Calu3 (cell line): ENCODE measurements at regions not wholly inside any gene's neighbourhood (a gene's known extent, or its start where the extent isn't known, plus 50 kb on each side); places are given as distances from the start of the nearest gene placed in this dataset.
"Not testable (repeated sequence)": the region's sequence is repeated elsewhere in the genome, so short reads cannot be mapped to it uniquely, and the experiment has no call there.

Source experiments
- BruUV-seq: library from RNA; stranded (reverse); fragments of 400-500 nt; replicated peaks from 2 replicates; lab custom pipeline; 2021; lab: Mats Ljungman, UMichigan
- CTCF ChIA-PET: fragments of 300-600 bp; sonication (Branson Sonifier 250); formaldehyde crosslinking; loops from one replicate; lab custom pipeline; 2022; ENCODE audit warnings: antibody characterized with exemption; lab: Charles Lee
- DNase-seq: peaks from one replicate; pipeline ENCODE4 v3.0.0; 2022
- H3K27ac Mint-ChIP-seq: one replicate; pipeline ENCODE4 v1.8.0; 2022; ENCODE audit warnings: mixed read lengths; ENCODE audit not compliant: unreplicated experiment
- H3K27me3 Mint-ChIP-seq: one replicate; pipeline ENCODE4 v1.8.0; 2022; ENCODE audit warnings: mixed read lengths; ENCODE audit not compliant: unreplicated experiment
- H3K36me3 Mint-ChIP-seq: one replicate; pipeline ENCODE4 v1.8.0; 2022; ENCODE audit warnings: mild to moderate bottlenecking, moderate library complexity, mixed read lengths; ENCODE audit not compliant: insufficient read depth, unreplicated experiment
- H3K4me1 Mint-ChIP-seq: one replicate; pipeline ENCODE4 v1.8.0; 2022; ENCODE audit warnings: mild to moderate bottlenecking, low read depth, mixed read lengths; ENCODE audit not compliant: unreplicated experiment
- H3K4me3 Mint-ChIP-seq: one replicate; pipeline ENCODE4 v1.8.0; 2022; ENCODE audit warnings: mild to moderate bottlenecking, low read depth, moderate library complexity, mixed read lengths; ENCODE audit not compliant: unreplicated experiment
- H3K9me3 Mint-ChIP-seq: one replicate; pipeline ENCODE4 v1.8.0; 2022; ENCODE audit warnings: low read depth, mixed read lengths; ENCODE audit not compliant: unreplicated experiment
- CTCF ChIP-seq: fragments of 200-600 bp; IDR thresholded peaks from one replicate; pipeline ENCODE4 v1.8.0; 2022; ENCODE audit warnings: antibody characterized with exemption; ENCODE audit not compliant: unreplicated experiment
- intact Hi-C: fragments of 100-400 bp; cut with micrococcal nuclease; formaldehyde crosslinking; loops from one replicate; pipeline ENCODE4 v1.10.0; 2022; ENCODE audit not compliant: unreplicated experiment

- peaks cover 8% of the 10 kb centered on the region for H3K4me1 Mint-ChIP-seq
- H3K9me3 Mint-ChIP-seq, result no peaks in the 10 kb centered on the region
- no peak overlapping the region for H3K27ac Mint-ChIP-seq
- peaks cover 5% of the 10 kb centered on the region for H3K36me3 Mint-ChIP-seq
- intact Hi-C loops, result no loop called here
- DNase-seq, result no peak
- no peaks in the 10 kb centered on the region for H3K27me3 Mint-ChIP-seq
- no peak overlapping the region for H3K4me3 Mint-ChIP-seq
- no peak for TF ChIP-seq CTCF
- BruUV-seq, result no TSS peak
- CTCF ChIA-PET, result no interaction called here
These were observed 53.6 kb upstream of the CD163 start for GRCh38 chr12:7557227-7557626.

GRCh38 chr12:7555752-7556151 is 52.2 kb upstream of the CD163 start:
- Mint-ChIP-seq H3K4me3 (no peak overlapping the region), H3K27ac (peak overlapping the region; percentile 74), H3K4me1 (peaks cover 8% of the 10 kb centered on the region), H3K9me3 (peaks cover 3% of the 10 kb centered on the region), H3K27me3 (no peaks in the 10 kb centered on the region), H3K36me3 (peaks cover 5% of the 10 kb centered on the region)
- CTCF ChIA-PET, result no interaction called here
- peak; percentile 5 for DNase-seq
- intact Hi-C loops, result no loop called here
- BruUV-seq, result no TSS peak
- TF ChIP-seq CTCF, result no peak

GRCh38 chr12:7554831-7555230 is 51.3 kb upstream of the CD163 start:
- H3K27me3 Mint-ChIP-seq, H3K4me3 Mint-ChIP-seq, H3K27ac Mint-ChIP-seq, intact Hi-C loops, H3K4me1 Mint-ChIP-seq, H3K36me3 Mint-ChIP-seq, BruUV-seq, DNase-seq, H3K9me3 Mint-ChIP-seq, CTCF ChIA-PET: not testable (repeated sequence)
